ENCODE measurements at regions not wholly inside any gene's neighbourhood (a gene's known extent, or its start where the extent isn't known, plus 50 kb on each side); places are given as distances from the start of the nearest gene placed in this dataset.

DNA sequence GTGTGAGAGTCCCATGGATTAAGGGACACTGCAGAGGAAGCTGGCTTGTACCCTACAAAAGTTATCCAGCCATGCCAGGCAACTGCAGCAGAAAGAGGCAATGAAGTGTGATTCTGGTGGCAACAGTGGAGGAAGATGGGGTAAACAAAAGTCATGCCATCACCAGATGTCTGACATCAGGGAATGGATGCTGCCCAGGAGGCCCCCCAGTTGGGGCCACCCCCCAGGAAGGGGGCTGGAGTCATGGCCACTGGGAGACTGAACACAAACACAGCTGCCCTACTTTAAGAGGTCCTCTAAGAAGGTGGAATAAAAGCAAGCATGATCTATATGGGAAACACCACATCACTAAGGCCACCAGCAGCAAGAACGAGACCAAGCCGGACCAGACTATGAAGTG is 235.3 kb downstream of the KLF12 start:
- no peak for DNase-seq

DNA sequence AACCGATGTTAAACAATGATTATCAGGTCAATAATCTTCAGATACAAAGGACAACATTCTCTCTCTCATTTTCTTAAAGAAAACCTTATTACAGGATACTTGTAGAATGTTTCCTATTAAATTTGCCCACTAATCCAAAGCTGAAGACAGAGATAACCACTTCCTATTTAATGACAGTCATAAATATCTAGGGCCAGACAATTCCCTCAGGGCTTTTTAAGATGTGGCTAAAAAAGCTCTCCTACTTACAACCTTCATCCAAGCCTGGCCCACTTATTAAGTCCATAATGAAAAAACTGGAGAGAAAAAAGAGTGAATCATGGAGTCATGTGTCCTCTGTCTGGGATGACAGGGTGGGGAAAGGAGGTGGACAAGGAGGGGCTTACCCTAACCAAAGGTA is 235.9 kb downstream of the KLF12 start:
- DNase-seq = no peak

DNA sequence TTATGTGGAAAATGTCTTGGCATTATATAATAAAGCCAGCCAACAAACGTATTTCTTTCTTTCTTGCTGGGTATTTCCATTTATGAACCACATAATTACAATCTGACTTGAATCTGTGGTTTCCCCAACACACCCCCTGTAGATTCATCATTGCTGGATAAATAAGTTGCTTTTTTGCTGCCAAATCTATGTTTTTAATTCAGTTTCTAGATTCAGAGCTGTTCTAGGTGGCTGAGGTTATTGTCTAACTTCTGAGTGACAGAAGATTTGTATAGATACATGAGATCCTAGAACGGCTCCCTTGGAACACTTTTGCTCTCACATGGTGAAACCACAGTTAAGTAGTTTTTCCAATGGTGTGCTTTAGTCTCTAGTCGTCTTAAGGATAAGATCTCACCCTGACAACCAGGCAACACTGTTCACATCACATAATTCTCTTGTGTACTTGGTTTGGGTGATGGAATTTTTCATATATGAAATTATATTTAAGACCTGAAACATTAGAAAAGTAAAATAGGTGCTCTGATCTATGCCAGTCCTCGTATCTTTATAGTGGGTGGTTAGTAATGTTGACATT is 239.1 kb downstream of the KLF12 start:
- DNase-seq = no peak

DNA sequence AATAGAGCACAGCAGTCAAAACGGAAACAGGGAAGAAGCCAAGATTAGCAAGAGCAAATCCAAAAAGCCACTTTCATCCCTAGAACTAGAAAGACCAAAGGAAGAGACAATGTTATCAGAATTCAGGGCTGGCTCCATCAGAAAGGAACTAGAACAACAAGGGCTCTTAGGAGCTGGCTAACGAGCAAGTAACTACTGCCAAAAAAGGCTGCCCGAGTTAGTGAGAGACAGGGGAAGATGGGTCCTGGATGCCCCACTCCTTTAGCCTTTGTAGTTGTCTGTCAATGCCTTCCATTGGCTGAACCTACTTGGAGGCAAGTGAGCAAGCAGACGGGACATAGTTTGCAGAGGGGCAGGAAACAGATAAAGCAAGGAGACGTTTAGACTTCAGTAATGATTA is 240.4 kb downstream of the KLF12 start:
- DNase-seq = no peak

DNA sequence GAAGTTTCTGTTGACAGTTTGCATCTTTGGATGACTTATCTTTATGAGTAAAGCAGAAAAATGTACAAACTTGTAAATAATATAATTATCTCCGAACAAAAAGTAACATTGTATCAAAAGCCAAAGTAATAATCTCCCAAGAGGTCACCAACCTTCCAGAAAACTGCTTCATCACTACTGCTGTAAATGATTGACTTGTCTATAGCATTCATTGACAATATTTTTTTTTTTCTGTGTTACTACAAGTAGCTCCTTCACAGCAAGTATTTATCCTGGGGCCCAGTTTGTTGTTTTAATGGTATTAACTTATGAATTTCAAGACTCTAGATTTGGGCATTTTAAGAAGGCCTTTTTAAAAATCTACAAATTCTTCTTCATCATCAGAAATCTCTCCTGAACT is 242.4 kb downstream of the KLF12 start:
- no peak for DNase-seq

DNA sequence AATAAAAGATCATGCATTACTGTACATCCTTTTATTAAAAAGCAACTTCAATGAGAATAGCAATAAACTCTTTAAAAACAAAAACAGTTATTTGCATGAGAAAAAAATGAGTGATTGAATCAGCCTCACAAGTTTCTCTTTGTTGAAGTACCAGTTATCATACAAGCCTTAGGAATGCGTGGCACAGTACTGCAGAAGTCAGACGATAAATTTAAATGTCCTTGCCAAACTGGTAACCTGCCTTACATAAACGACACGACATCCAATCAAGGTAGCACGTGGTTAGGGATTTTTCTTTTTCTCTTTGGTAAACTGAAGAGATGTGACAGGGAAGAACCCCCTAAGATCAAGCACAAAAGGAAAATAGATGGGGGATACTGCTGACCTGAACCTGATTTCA is 251.0 kb downstream of the KLF12 start:
- DNase-seq = no peak

DNA sequence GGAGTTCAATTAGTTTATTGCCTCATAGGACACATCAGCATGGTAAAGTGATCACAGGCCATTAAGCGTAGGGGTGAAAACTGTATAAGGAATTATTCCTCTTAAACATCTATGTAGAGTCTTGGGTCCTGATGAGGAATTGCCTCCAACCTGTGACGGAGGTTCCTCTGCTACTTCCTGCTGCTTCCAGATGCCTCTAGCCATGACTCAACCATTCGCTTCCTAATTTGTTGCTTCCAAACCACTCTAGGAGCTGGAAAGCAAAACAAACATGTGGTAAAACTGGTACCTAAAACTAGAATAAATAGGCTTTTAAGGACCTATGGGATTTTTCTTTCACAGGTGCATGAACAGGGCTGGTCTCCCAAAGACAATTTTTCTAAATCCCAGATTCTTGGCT is 253.8 kb downstream of the KLF12 start:
- DNase-seq = no peak

DNA sequence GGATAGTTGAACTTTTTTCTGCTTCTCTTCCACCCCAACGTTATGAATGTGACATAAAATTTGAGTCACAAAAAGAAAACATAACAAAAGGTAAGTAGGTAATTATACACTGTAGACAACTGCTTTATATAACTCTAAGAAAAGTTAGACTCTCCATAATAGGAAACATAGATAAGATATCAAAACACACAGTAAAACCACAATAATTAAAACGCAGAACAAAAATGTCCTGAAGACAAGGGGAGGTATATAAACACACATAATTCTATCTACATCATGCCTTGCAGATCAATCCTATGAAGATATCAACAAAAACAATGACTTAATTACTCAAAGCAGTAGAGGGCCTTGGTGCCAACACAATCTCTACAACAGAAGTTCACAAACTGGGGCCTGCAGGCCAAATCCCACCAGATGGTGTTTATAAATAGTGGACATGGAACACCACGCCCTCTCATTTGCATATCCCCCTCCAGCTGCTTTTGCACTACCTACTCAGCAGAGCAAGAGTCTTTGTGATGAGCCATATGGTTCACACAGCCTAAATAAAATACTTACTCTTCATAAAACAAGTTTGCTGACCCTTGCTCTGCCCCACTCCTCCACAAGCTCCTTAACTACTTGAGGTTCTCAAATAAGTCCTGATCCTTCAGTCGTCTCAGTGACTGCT is 254.7 kb downstream of the KLF12 start:
- DNase-seq = no peak

DNA sequence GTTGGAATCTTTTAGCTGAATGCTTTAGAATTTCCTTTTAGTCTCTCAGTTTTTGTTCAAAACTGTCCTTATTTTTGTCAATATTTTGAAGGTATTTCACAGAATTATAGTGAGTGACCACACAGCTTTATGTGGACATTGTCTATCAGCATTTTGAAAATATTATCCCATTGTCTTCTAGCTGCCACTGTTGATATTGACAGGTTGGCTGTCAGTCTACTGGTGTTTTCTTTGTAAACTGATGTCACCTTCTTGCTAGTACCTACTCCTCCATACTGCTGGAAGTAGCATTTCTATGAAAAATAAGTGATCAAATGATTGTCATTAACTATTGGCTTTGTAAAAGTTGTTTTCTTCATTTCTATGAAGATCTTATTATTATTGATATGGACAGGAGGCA is 256.8 kb downstream of the KLF12 start:
- DNase-seq = no peak

DNA sequence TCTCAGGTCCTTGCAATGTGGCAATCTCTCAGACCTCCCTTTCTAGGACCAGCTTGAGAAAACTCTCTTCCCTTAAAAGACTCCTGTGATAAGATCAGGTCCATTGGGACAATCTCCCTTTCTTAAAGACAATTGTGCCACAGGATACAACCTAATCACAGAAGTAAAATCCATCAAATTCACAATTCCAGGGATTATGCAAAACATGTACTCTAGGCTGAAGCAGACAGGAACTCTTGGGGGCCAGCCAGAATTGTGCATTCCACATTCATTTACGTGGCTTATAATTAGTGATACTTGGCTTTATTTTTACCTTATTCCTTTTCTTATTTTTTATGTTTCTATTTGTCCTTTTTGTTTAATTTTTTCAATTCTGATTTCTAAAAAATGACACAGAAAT is 257.9 kb downstream of the KLF12 start:
- no peak for DNase-seq

DNA sequence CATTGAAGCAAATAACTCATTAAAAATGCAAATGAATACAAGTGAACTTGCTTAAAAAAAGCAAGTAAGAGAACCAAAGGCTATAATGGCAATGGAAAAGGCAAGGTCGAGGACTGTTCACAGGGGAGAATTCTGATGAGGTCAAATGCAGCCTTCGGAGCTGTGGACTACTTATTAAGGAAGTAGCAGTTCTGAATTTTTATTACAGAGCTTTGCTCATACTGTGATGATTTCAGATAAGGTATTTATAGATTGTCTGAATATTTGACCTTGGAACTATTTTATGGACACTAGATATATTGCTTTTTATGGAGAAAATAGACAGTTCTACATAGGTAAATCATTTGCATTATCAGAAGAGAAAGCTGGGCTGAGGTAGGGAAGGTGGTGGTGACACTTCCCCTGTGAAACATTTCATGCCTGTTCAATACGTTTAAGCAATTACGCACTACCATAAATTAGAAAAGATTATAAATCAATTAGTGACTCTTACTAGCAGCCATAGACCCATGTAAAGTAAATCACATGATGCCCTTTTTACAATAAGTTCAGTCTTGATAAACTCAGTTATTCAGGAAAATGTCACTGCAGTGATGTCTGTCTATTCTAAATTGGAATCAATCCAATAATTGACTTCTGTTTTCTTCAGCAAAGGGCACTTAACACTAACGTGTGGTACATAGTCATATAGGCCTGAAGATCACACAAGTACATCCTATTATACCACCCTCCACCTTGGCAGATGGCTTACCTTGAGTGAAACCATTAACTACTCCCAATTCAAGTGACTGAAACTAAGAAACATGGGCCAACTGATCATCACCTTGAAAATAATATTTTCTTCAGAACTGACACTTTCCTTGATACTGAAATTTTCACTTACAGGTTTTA is 260.0 kb downstream of the KLF12 start:
- no peak for DNase-seq

DNA sequence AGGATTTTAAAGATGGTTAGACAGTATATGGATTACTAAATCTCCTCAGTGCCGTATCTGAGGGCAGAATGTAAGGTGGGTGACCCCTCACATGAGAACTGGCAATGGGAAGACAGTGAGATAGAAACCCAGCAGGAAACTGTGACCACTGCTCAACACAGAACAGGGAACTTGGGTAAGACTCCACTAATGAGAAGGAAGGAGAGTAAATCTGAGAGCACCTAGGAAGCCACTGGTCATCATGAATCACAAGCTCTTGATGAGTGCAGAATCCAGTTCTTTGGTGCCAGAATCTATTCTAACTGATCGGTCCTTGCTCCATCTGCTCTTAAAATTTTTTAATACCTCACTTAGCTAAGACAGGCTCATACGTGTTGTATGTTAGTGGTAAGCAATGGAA is 261.8 kb downstream of the KLF12 start:
- no peak for DNase-seq

DNA sequence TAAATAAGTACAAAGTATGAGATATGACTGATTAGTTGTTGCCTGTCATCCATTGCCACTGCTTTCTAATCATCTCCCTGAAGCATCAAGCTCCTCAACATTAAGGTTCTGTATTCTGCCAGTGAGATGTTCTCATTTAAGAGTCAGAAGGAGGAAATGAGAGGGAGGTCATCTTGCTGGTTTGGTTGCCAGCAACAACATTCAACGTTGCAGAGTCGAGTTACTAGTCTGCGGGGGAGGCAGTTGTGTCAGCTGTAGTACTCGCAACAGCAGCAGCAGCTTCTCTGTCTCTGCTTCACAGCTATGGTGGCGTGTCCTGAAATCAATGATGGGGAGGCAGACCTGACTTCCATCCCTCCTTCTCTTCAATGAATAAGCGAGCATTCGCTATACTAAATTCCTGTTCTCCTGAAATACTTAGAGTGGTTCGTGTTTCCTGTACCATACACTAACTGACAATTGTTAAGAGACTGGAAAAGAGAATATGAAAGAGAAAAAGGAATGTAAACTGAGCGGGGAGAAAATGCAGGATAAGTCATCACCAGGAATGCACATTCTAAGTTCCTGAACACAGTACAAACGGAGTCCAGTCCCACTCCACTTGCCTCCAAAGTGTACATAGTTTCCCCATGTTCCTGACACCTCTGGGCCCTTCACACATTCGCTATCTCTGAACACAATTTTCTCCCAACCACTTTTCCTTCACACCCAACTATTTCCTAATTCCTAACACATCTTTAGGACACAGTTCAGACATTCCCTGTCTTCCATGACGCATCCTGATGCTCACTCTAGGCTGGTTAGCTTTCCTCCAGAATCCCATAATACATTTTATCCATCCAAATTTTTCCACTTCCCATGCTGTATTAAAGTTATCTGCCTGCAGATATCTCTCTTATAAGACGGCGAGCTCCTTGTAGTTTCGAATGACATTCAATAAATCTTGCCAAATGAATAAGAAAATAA is 263.0 kb downstream of the KLF12 start:
- no peak for DNase-seq

DNA sequence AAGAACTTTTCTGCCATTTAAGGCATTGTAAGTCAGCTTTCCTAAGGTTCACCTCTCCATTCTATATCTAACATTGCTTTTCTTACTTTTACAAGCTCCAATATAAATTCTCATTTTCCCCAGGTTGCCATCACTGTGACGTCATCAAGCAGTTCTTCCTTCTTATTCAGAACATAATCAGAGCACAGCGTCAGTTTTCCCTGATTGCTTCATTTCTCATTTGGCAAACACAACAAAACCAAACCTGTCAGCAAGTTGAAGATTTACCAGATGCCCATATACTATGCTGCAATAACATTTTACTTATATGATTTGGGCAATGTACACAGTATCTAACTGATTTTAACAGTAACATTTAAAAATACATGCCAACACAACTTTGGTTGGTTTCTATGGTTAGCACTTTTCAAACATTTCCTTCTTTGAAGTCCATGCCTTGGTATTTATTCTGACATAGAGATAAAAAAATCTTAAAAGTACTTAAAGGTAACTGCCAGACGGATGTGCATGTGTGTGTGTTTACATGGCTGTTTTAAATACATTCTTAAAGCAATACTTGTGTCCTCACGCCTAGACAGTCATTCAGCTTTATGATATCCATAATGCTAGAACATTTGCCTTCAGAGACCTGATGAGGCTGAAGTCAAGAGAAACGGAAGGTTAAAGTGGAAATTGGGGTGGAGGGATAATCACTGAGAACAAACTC is 264.0 kb downstream of the KLF12 start:
- no peak for DNase-seq

DNA sequence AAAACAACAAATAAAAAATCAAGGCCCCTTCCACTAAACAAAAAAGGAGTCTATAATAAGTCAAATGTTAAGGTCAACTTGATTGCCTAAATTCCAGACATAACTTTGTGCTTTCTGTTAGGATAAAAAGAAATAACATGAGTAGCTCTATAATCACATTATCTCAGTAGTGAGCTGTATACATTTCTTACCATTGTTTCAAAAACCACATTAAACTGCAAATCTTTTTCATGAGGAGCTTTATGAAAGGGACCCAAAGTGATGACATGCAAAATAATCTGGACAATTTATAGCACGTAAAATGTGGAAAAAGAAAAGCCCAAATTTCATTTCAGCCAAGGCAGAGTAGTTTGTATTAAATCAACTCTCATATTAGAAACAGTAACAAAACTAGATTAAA is 269.2 kb downstream of the KLF12 start:
- no peak for DNase-seq

DNA sequence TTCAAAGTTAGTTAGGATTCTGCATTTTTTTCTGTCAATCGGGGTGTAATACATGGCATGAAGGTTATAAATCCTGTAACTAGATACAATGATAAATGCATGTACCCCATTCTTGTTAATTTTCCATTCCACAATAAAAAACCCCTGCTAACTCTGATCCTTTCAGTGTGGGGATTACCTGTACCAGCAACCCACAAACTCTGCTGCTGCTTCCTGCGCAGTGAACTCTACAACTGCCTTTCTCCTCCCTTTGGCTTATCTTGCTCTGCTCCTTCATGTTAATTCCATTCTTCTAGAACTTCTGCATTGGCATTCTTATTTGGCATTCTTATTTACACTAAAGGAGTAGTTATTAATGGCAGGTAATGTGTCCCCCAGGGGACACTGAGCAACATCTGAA is 273.1 kb downstream of the KLF12 start:
- DNase-seq = no peak

DNA sequence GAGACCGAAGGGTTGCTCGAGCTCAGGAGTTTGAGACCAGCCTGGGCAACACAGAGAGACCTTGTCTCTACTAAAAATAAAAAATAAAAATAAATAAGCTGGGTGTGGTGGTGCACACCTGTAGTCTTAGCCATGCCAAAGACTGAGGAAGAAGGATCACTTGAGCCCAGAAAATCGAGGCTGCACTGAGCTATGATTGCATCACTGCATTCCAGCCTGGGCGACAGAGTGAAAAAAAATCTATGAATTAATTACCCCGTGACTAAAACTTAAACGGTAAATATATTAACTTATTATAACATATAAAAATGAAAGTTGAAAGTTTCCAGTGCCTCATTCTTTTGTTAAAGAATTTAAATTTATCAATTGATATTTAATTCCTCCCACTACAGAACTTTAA is 273.7 kb downstream of the KLF12 start:
- no peak for DNase-seq

DNA sequence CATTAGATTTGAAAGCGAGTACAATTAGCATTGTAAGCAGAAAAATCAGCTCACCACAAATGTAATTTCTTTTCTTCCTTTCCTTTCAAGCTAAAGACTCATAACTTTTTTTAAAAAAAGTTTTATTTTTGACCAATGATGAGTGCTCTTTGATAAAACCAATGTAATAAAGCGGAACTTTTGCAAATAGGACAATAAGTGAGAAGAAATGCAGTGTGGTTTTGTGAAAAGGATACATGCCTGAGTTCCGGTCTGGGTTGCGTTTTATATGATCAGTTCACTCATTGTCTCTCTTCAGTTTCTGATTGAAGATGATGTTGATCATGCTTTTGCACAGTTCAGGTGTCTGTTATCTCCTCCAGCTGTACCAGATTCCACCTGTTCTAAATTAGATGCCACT is 274.4 kb downstream of the KLF12 start:
- no peak for DNase-seq

DNA sequence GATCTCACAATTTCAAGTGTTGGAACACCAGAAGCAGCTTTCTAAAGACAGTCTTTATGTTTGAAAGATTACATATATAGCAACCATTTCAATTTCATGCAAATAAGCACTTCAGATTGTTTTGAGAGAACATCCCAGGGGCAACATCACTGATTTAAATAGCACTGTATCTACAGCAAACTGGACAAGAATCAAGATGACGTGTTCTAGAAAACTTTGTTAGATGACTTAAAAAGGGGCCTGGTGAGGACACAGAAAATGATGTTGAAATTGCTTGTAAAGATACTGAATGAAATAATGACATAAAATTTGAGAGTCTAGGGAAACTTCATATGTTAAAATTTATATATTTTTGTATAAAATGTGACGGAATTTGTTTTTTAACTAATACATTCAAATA is 277.1 kb downstream of the KLF12 start:
- no peak for DNase-seq

DNA sequence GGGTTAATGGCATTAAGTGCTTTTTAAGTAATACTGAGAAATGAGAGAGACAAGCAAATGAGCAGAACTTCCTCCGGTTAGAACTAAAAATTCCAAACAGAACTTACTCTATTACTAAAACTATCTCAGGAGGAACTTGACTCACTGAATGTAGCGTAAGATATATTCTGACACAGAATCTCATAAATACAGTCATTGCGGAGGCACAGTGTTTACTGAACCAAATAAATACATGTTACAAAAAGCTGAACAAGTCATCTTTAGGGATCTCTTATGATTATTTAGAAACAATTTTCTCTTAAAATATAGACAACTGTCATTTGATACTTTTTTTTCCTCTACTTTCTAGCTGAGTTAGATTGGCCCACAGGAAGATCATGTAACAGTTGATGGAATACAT is 283.1 kb downstream of the KLF12 start:
- DNase-seq = no peak
